ENCODE measurements at regions not wholly inside any gene's neighbourhood (a gene's known extent, or its start where the extent isn't known, plus 50 kb on each side); places are given as distances from the start of the nearest gene placed in this dataset.

- no peak for DNase-seq
These were observed 360.1 kb downstream of the TNS3 start for GRCh38 chr7:47221826-47222225.

- DNase-seq, result no peak
These were observed 363.3 kb downstream of the TNS3 start for GRCh38 chr7:47218378-47219176.

GRCh38 chr7:47217570-47218360, 364.1 kb downstream of the TNS3 start:
- no peak for DNase-seq

GRCh38 chr7:47217086-47217485, 364.8 kb downstream of the TNS3 start:
- no peak for DNase-seq

GRCh38 chr7:47216439-47216838, 365.5 kb downstream of the TNS3 start:
- no peak for DNase-seq

GRCh38 chr7:47215640-47216039, 366.3 kb downstream of the TNS3 start:
- no peak for DNase-seq

GRCh38 chr7:47215049-47215448, 366.9 kb downstream of the TNS3 start:
- no peak for DNase-seq

- no peak for DNase-seq
These were observed 368.6 kb downstream of the TNS3 start for GRCh38 chr7:47213276-47213675.

GRCh38 chr7:47211519-47211973, 370.4 kb downstream of the TNS3 start:
- no peak for DNase-seq

GRCh38 chr7:47210281-47210854, 371.5 kb downstream of the TNS3 start:
- DNase-seq, result no peak

GRCh38 chr7:47207956-47208355, 374.0 kb downstream of the TNS3 start:
- DNase-seq, result no peak

GRCh38 chr7:47204709-47205108, 377.2 kb downstream of the TNS3 start:
- DNase-seq, result no peak

- no peak for DNase-seq
These were observed 379.6 kb downstream of the TNS3 start for GRCh38 chr7:47202146-47202783.

- DNase-seq, result no peak
These were observed 383.8 kb downstream of the TNS3 start for GRCh38 chr7:47198159-47198558.

GRCh38 chr7:47197486-47197885, 384.4 kb downstream of the TNS3 start:
- no peak for DNase-seq

GRCh38 chr7:47196737-47197136, 385.2 kb downstream of the TNS3 start:
- no peak for DNase-seq

GRCh38 chr7:47196106-47196645, 385.7 kb downstream of the TNS3 start:
- DNase-seq, result no peak

GRCh38 chr7:47195641-47196040, 386.3 kb downstream of the TNS3 start:
- DNase-seq, result no peak

- no peak for DNase-seq
These were observed 387.3 kb downstream of the TNS3 start for GRCh38 chr7:47194516-47195057.

- no peak for DNase-seq
These were observed 388.9 kb downstream of the TNS3 start for GRCh38 chr7:47192978-47193377.

GRCh38 chr7:47191876-47192291, 390.0 kb downstream of the TNS3 start:
- DNase-seq, result no peak

- DNase-seq, result no peak
These were observed 390.6 kb downstream of the TNS3 start for GRCh38 chr7:47191316-47191715.

GRCh38 chr7:47190462-47190861, 391.4 kb downstream of the TNS3 start:
- DNase-seq, result no peak
